ENCODE measurements at regions not wholly inside any gene's neighbourhood (a gene's known extent, or its start where the extent isn't known, plus 50 kb on each side); places are given as distances from the start of the nearest gene placed in this dataset.

- no peak for DNase-seq (ENCODE audit: low read depth)
- TF ChIP-seq CTCF (IDR thresholded peaks at IDR 0.05; ENCODE audit: insufficient read depth, low read length) = no peak
- no peak overlapping the region for H3K4me3 ChIP-seq (ENCODE audit: low read depth, low read length)
These were observed 860.4 kb downstream of the USP25 start for GRCh38 chr21:16590186-16590585.

GRCh38 chr21:16590641-16591292 is 861.0 kb downstream of the USP25 start:
- DNase-seq (ENCODE audit: low read depth) = no peak
- no peak overlapping the region for H3K4me3 ChIP-seq (ENCODE audit: low read depth, low read length)
- no peak for TF ChIP-seq CTCF (IDR thresholded peaks at IDR 0.05; ENCODE audit: insufficient read depth, low read length)

GRCh38 chr21:16592381-16592780 is 862.6 kb downstream of the USP25 start:
- TF ChIP-seq CTCF (IDR thresholded peaks at IDR 0.05; ENCODE audit: insufficient read depth, low read length) = no peak
- H3K4me3 ChIP-seq (ENCODE audit: low read depth, low read length) = no peak overlapping the region
- no peak for DNase-seq (ENCODE audit: low read depth)

- no peak for DNase-seq (ENCODE audit: low read depth)
- no peak overlapping the region for H3K4me3 ChIP-seq (ENCODE audit: low read depth, low read length)
- TF ChIP-seq CTCF (IDR thresholded peaks at IDR 0.05; ENCODE audit: insufficient read depth, low read length) = no peak
These were observed 864.4 kb downstream of the USP25 start for GRCh38 chr21:16594191-16594590.

- TF ChIP-seq CTCF (IDR thresholded peaks at IDR 0.05; ENCODE audit: insufficient read depth, low read length) = no peak
- no peak for DNase-seq (ENCODE audit: low read depth)
- H3K4me3 ChIP-seq (ENCODE audit: low read depth, low read length) = no peak overlapping the region
These were observed 866.6 kb downstream of the USP25 start for GRCh38 chr21:16596369-16596768.

- no peak overlapping the region for H3K4me3 ChIP-seq (ENCODE audit: low read depth, low read length)
- DNase-seq (ENCODE audit: low read depth) = no peak
- no peak for TF ChIP-seq CTCF (IDR thresholded peaks at IDR 0.05; ENCODE audit: insufficient read depth, low read length)
These were observed 868.0 kb downstream of the USP25 start for GRCh38 chr21:16597753-16598152.

- no peak for TF ChIP-seq CTCF (IDR thresholded peaks at IDR 0.05; ENCODE audit: insufficient read depth, low read length)
- DNase-seq (ENCODE audit: low read depth) = peak; percentile 35
- no peak overlapping the region for H3K4me3 ChIP-seq (ENCODE audit: low read depth, low read length)
These were observed 875.8 kb downstream of the USP25 start for GRCh38 chr21:16605597-16605996.
